GM12874 (cell line): ENCODE measurements at regions not wholly inside any gene's neighbourhood (a gene's known extent, or its start where the extent isn't known, plus 50 kb on each side); places are given as distances from the start of the nearest gene placed in this dataset.

Experiments used
- CTCF ChIP-seq: IDR thresholded peaks from 2 replicates; pipeline ENCODE4 v1.5.1; 2011; ENCODE audit warnings: low read depth, mild to moderate bottlenecking, control low read depth, low read length, moderate library complexity; ENCODE audit not compliant: insufficient read depth

- TF ChIP-seq CTCF, result no peak
Observed at GRCh38 chr3:38964646-38965045, 87.1 kb downstream of the SCN11A start.

- TF ChIP-seq CTCF, result no peak
Observed at GRCh38 chr3:38964204-38964603, 87.5 kb downstream of the SCN11A start.

- peak; percentile 72 for TF ChIP-seq CTCF
Observed at GRCh38 chr3:38960953-38961622, 90.7 kb downstream of the SCN11A start.

GRCh38 chr3:38960042-38960622 is 91.6 kb downstream of the SCN11A start:
- TF ChIP-seq CTCF, result no peak

GRCh38 chr3:38958026-38958720 is 93.6 kb downstream of the SCN11A start:
- no peak for TF ChIP-seq CTCF

GRCh38 chr3:38957296-38957695 is 94.4 kb downstream of the SCN11A start:
- no peak for TF ChIP-seq CTCF

GRCh38 chr3:38952721-38953120 is 99.0 kb downstream of the SCN11A start:
- TF ChIP-seq CTCF, result no peak
